Fibroblast of skin of right quadriceps (primary cell): ENCODE measurements at regions not wholly inside any gene's neighbourhood (a gene's known extent, or its start where the extent isn't known, plus 50 kb on each side); places are given as distances from the start of the nearest gene placed in this dataset.
"Not testable (repeated sequence)": the region's sequence is repeated elsewhere in the genome, so short reads cannot be mapped to it uniquely, and the experiment has no call there.

Source experiments
- DNase-seq: peaks from one replicate; pipeline ENCODE4 v3.0.0-alpha.2; 2013

DNA sequence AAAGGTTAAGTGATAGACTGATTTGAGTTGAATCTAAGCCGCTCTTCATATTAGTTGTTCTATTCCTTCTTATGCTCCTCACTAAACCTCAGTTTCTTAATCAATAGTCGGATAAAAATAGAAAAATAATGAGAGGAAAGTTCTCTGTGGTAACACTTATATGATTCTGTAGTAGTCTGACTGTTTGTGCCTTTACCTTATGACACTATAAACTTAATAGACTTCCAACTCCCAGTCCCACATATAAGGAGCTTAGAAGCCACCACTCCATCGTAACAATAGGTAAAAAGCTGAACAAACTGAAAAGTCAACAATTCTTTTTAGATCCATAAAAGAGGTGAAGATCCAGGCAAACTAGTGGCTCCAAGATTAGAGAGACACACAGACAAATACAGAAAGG is 192.3 kb downstream of the SPDYE17 start:
- DNase-seq: not testable (repeated sequence)

GRCh38 chr7:76839214-76839613 is 192.9 kb downstream of the SPDYE17 start:
- DNase-seq: not testable (repeated sequence)

DNA sequence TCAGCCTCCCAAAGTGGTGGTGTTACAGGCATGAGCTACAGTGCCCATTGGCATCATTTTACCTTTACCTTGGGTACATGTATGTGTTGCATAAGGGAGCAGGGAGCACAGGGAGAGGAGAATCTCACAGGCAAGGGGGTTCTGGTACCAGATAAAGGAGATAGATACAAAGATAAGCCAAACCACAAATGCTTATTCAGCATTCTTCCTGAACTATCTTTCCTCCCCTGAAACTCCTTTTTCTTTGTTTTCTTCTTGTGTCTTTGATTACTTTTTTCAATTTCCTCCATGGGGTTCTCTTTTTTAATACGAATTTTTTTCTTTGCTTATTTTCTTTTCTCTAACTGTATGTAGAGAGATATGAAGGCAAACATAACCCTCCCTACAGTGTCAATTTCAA is 193.8 kb downstream of the SPDYE17 start:
- DNase-seq: not testable (repeated sequence)

DNA sequence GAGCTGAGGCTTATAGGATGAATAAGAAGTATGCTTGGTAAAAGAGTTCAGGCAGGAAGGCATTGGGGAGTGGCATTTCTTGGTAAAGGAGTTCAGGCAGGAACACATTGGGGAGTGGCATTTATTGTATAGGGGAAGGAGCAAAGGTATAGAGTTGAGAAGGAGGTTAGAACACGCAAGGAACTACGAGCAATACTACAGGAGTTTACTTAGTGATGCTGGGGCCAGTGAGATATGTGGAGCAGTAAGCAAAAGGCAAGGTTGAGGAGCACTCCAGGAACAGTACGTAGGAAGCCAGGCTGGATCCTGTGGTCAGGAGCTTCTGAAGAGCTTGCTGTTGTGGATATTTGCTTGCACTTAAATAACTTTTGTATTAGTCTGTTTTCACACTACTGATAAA is 202.2 kb upstream of the POMZP3 start:
- not testable (repeated sequence) for DNase-seq

DNA sequence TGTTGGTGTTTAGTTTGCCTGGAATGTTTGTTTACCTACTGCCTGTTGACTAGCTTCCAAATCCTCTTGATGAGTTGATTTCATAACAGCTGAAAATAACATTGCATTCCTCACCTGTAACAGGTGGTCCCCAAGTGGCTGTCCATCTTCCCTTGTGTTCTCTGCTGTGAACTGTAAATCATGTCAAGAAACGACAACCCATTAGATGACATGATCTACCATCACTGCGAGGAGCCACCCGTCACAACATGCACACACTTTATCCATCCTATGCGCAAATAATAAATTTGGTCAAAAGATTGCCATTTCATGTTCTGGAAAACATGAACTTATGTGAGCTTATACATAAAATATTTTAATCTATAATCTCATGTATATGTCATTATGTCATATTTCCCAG is 199.1 kb upstream of the POMZP3 start:
- not testable (repeated sequence) for DNase-seq

- DNase-seq: not testable (repeated sequence)
These were observed 182.8 kb upstream of the POMZP3 start for GRCh38 chr7:76809856-76810255.

DNA sequence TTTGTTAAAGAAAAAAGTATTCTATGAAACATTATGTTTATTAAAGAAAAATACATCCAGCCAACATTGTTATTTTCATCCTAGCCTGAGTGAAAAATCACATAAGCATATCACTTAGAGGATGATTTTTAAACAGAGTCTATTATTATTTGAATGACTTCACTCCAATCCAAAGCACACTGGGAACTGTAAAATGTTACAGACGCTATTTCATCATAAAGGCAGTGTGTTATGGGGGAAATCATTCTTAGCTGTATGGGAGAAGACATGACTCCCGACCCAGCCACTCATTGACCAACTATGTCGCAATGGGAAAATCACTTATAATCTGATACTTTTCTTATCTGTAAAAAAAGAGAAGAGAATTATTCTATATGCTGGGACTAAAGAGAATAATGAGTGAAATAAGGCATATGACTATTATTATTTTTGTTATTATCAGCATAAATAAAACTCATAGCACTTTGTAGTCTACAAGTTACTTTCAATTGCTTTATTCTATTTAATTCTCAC is 180.6 kb upstream of the POMZP3 start:
- DNase-seq: not testable (repeated sequence)

DNA sequence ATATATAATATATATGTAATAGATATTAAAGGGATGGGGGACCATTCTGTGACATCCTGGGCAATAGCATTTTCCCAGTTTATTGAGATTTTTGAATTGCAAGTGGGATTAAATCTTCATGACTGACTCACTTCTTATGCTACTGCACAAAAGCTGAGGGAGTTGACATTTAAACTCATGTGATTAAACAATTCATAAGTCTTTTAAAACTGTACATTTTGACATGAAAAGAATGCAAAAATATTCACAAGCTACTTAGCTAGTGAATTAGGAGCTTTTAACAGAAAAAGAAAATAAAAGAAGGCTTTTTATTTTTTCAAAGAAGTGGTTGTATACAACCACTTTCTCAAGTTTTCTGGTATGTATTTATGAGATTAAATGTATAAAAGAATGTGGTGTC is 179.4 kb upstream of the POMZP3 start:
- not testable (repeated sequence) for DNase-seq

DNA sequence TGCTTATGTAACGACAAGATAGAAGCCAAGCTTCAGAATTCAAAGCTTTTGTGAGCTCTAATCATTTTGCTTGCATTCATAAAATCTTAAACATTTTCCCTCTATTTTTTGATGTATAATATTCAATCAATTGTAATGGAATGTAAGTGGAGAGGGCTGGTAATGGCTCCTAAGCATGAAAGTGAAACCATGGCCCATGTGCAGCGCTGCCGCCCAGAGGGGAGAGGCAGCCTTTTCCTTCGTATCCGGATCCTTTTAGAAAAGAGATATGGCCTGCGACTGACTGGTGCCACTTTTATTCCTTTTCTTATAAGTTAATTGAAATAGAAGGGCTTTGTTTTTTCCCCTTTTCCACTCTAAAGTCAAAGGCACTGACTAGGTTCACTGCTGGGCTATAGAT is 178.9 kb upstream of the POMZP3 start:
- DNase-seq: not testable (repeated sequence)

DNA sequence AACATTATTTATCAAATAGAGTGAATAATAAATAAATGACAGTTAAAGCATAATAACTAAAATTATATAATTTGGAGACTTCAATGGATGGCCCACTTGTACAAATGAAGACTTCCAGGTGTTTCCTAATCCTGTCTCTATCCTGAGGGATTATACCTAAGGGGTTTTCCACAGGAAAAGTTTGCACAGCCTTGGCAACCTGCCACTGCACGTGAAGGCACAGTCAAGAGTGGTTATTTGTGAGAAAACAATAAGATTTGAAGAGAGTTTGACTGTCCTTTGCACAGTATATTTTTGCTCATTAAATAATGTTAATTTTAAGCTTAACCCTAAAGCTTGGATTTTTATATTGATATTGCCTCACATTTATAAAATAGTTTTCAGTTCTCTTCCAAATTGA is 178.2 kb upstream of the POMZP3 start:
- DNase-seq: not testable (repeated sequence)

DNA sequence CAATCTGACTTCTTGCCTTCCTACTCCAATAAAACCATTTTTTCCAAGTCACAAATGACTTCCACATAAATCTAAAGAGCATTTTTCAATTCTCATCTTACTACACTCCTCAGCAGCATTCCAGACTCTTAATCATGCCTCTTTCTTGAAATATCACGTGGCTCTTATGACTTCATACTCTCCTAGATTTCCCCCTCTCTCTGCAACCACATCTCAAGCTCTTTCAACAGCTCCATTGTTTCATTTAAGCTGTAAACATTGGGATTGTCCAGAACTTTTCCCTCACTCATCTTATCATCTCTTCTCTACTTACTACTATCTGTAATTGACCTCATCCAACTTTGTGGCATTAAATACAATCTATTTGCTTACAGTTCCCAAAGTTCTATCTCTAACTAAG is 170.6 kb upstream of the POMZP3 start:
- DNase-seq: peak; percentile 5

- not testable (repeated sequence) for DNase-seq
These were observed 153.6 kb upstream of the POMZP3 start for GRCh38 chr7:76780693-76781092.

DNA sequence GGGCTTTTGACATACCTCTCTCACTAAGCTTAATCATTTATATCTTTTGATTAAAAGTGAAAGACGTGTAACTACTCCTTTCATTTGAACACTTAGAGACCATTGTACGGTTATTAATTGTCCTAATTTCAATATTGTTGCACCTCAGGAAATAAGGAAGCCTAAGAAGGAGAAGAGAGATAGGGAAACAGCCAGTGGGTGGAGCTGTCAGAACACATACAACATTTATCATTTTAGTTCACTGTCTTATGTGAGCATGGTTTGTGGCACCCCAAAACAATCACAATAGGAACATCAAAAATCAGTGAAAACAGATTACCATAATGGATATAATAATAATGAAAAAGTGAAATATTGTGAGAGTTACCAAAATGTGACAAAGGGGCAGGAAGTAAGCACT is 147.2 kb upstream of the POMZP3 start:
- not testable (repeated sequence) for DNase-seq

GRCh38 chr7:76771980-76772379 is 144.9 kb upstream of the POMZP3 start:
- DNase-seq: not testable (repeated sequence)

- not testable (repeated sequence) for DNase-seq
These were observed 136.9 kb upstream of the POMZP3 start for GRCh38 chr7:76763977-76764376.

GRCh38 chr7:76760546-76761220 is 133.6 kb upstream of the POMZP3 start:
- not testable (repeated sequence) for DNase-seq

GRCh38 chr7:76739538-76739937 is 112.5 kb upstream of the POMZP3 start:
- DNase-seq: not testable (repeated sequence)

GRCh38 chr7:76736724-76737123 is 109.6 kb upstream of the POMZP3 start:
- DNase-seq: not testable (repeated sequence)

DNA sequence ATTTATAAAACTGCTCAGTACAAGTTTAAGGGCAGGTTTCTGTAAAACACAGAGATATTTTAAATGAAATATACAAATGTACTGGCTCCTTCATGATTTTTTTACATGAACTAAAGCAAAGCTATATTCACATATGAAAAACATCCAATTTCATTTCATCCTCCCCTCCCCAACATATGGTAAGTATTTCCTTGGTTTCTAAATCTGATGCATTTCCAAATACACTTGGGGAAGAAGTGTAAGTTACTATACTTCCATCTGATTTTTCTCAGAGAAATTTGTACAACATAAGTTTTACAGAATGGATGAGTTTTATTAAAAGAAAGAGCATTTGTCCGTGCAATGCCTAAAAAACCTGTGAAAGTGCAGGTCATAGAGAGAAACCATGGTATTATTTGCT is 109.0 kb upstream of the POMZP3 start:
- not testable (repeated sequence) for DNase-seq

DNA sequence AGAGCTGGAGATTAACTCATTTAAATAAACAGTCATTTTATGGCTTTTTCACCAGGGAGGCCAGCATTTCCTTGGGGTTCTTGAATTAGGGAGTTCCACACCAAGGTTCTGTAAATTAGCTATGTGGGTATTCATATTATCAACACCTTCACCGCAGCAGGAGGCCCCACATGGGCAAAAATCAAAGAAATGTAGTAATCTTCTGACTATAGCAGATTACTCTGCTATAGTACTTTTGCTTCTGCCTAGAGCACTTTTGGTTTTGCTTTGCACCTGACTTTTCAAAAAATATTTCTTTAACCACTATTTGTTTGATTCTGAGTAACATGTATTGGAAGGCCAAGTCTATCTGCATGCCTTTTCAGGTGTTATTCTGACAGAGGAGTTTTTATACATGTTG is 108.6 kb upstream of the POMZP3 start:
- not testable (repeated sequence) for DNase-seq

GRCh38 chr7:76728571-76728974 is 101.5 kb upstream of the POMZP3 start:
- DNase-seq: not testable (repeated sequence)

DNA sequence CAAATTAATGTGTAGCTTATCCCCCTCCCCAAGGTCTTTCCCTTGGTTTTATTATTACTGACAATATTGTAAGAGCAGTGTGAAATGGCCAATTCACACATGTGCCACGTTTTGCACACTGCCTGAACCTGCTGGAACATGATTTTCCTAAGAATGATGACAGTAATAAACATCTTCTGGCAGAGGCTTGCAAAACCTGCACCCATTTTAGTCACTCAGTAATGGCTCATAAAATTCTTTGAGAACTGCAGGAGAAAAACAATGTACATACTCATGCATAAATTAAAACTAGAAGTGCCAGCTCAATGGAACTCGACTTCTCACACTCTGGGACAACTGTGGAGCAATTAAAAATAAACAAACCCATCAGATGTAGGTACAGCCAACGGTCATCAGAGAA is 96.8 kb upstream of the POMZP3 start:
- not testable (repeated sequence) for DNase-seq

GRCh38 chr7:76716551-76716950 is 89.5 kb upstream of the POMZP3 start:
- DNase-seq: not testable (repeated sequence)

GRCh38 chr7:76712926-76713325 is 85.8 kb upstream of the POMZP3 start:
- peak; percentile 0 for DNase-seq

GRCh38 chr7:76711648-76712047 is 84.6 kb upstream of the POMZP3 start:
- DNase-seq: peak; percentile 2
